Heart right ventricle (tissue), 16 donors: ENCODE measurements at regions not wholly inside any gene's neighbourhood (a gene's known extent, or its start where the extent isn't known, plus 50 kb on each side); places are given as distances from the start of the nearest gene placed in this dataset.

Experiments used
- ATAC-seq, 8 donors: fragments of 200-7000 bp; cut with Tn5 transposase; one replicate each; pipeline ENCODE4 v1.9.1; 2020; ENCODE audit warnings: mild to moderate bottlenecking in 8 of 8, moderate library complexity in 8 of 8, moderate number of reproducible peaks in 1 of 8
- DNase-seq, 2 donors: peaks; one replicate each; pipeline ENCODE4 v3.0.0-alpha.2; 2020
- H3K27ac ChIP-seq, 10 donors: fragments of 200-600 bp; sonication (generic) in 2 of 10; one replicate each; pipeline versions ENCODE4 v1.5.0 to v1.8.0; 2020 to 2022; ENCODE audit warnings: mild to moderate bottlenecking in 3 of 10
- H3K27me3 ChIP-seq, 7 donors: fragments of 200-600 bp; one replicate each; pipeline ENCODE4 v1.8.0; 2021 to 2022; ENCODE audit warnings: mild to moderate bottlenecking in 2 of 7
- H3K36me3 ChIP-seq, 9 donors: fragments of 200-600 bp; sonication (generic) in 1 of 9; one replicate each; pipeline versions ENCODE4 v1.5.0 to v1.8.0; 2020 to 2022; ENCODE audit warnings: mild to moderate bottlenecking in 2 of 9
- H3K4me1 ChIP-seq, 9 donors: fragments of 200-600 bp; sonication (generic) in 1 of 9; one replicate each; pipeline versions ENCODE4 v1.5.0 to v1.8.0; 2020 to 2022; ENCODE audit warnings: mild to moderate bottlenecking in 4 of 9
- H3K4me3 ChIP-seq, 10 donors: fragments of 200-600 bp; sonication (generic) in 2 of 10; one replicate each; pipeline versions ENCODE4 v1.5.0 to v1.8.0; 2020 to 2022; ENCODE audit warnings: mild to moderate bottlenecking in 7 of 10, moderate library complexity in 2 of 10
- H3K9me3 ChIP-seq, 11 donors: fragments of 200-600 bp in 10 of 11; sonication (generic) in 2 of 11; one replicate each; pipeline versions ENCODE4 v1.5.0 to v1.8.0; 2013 to 2022; ENCODE audit warnings: mild to moderate bottlenecking in 2 of 11, control low read depth in 1 of 11, moderate library complexity in 1 of 11
- CTCF ChIP-seq, 9 donors: fragments of 200-600 bp; sonication (generic) in 2 of 9; IDR thresholded peaks; one replicate each; pipeline versions ENCODE4 v1.5.0 to v1.8.0; 2021 to 2022; ENCODE audit warnings: antibody characterized with exemption in 9 of 9, mild to moderate bottlenecking in 5 of 9, moderate library complexity in 1 of 9
- WGBS, 2 donors: extraction: QIAGEN DNeasy Blood & Tissue Kit; methylation state at CpG; one replicate each; pipeline ENCODE4 v1.1.7; 2013; ENCODE audit warnings: inconsistent platforms in 1 of 2; 5-methylcytosine and 5-hydroxymethylcytosine counted together
- intact Hi-C, 10 donors: fragments of 100-400 bp; cut with DNase I; formaldehyde crosslinking; loops; one replicate each; pipeline versions ENCODE4 v1.11.1 to v1.14.2; 2022
- donor health status: Arrhythmogenic right ventricular cardiomyopathy.
- donor health status: ischemic (EF 13 %, LVEDD 7.1; RV severe dilation, severe dysfunction).
- donor health status: healthy with polysubstance abuse.
- donor health status: DM: no; HTN: yes; CAD: no.
- donor health status: DM: no; HTN: no; CAD: no.
- donor health status: ischemic (EF 25% LVEDD 6.9; RV normal size, moderate dysfunction).
- donor health status: ischemic (EF 25% LVEDD 5.7; RV mildly dilated, moderate dysfunction).
- donor health status: healthy.
- donor health status: DM: yes; HTN: yes; CAD: no.
- donor health status: Ischemic cardiomyopathy.
- donor health status: ischemic (EF 35%, LVEDD 5.7; RV mildly dilated, moderate dysfunction).
- donor health status: nonischemic (EF 11% LVEDD 7.7; RV severe dilation, severe dysfunction).
- donor health status: DM: yes; HTN: yes; CAD: no.
- donor health status: PGD.
- donor health status: ischemic (EF 29% LVEDD 5.4; RV normal size, mild dysfunction).
- donor health status: nonischemic (EF 23%, LVEDD 6.1; RV moderate dilation, normal function).

DNA sequence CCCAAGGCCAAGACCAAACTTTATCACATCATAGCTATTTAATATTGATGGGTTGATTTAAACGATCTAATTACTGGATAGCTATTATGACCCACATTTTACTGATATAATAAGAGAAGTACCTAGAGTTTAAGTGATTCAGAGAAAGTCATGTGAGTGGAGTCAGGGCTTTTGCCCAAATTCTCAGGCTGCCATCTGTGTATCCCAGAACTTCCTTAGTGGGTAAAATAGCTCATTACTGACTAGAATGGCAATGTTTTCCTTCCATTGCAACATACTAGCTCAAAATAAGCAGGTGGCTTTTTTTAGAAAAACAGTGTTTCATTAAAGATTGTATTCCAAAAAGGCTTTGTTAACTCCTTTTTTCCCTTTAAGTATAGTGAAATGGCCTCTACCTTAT lies 113.9 kb upstream of the MAF start:
- WGBS, 2 donors: 91 to 94% methylated on average over 1 of the region's 1 CpG
- DNase-seq (no peak), ATAC-seq (no peak)
- no peak for TF ChIP-seq CTCF (IDR thresholded peaks at IDR 0.05)
- H3K27me3 ChIP-seq: no peaks in the 10 kb centered on the region
- intact Hi-C loops: no loop called here
- H3K4me1 ChIP-seq: peaks cover 0 to 22% (median 4%) of the 10 kb centered on the region in 9 donors
- H3K27ac ChIP-seq: no peak overlapping the region
- H3K36me3 ChIP-seq: no peaks in the 10 kb centered on the region
- H3K9me3 ChIP-seq: no peaks in the 10 kb centered on the region
- H3K4me3 ChIP-seq: no peak overlapping the region

- TF ChIP-seq CTCF (IDR thresholded peaks at IDR 0.05): no peak
- 92 to 95% methylated on average over 6 of the region's 6 CpGs for WGBS, 2 donors
- ATAC-seq: no peak
Observed at GRCh38 chr16:79713609-79714309, 113.2 kb upstream of the MAF start.

GRCh38 chr16:79712276-79712675 lies 111.7 kb upstream of the MAF start:
- DNase-seq: no peak
- WGBS, 2 donors: 84 to 87% methylated on average over 4 of the region's 4 CpGs
- no peaks in the 10 kb centered on the region for H3K27me3 ChIP-seq
- peaks cover 0 to 18% (median 4%) of the 10 kb centered on the region in 9 donors for H3K4me1 ChIP-seq
- no peak overlapping the region for H3K4me3 ChIP-seq
- no peaks in the 10 kb centered on the region for H3K9me3 ChIP-seq
- intact Hi-C loops: no loop called here
- no peak for TF ChIP-seq CTCF (IDR thresholded peaks at IDR 0.05)
- H3K27ac ChIP-seq: no peak overlapping the region
- ATAC-seq: no peak
- H3K36me3 ChIP-seq: no peaks in the 10 kb centered on the region

More at GRCh38 chr16:79713609-79714309, 113.2 kb upstream of the MAF start:
- H3K36me3 ChIP-seq: no peaks in the 10 kb centered on the region
- no peak overlapping the region for H3K4me3 ChIP-seq
- H3K27ac ChIP-seq: no peak overlapping the region
- H3K9me3 ChIP-seq: no peaks in the 10 kb centered on the region
- peaks cover 0 to 22% (median 4%) of the 10 kb centered on the region in 9 donors for H3K4me1 ChIP-seq
- intact Hi-C loops: no loop called here
- H3K27me3 ChIP-seq: no peaks in the 10 kb centered on the region
- no peak for DNase-seq

DNA sequence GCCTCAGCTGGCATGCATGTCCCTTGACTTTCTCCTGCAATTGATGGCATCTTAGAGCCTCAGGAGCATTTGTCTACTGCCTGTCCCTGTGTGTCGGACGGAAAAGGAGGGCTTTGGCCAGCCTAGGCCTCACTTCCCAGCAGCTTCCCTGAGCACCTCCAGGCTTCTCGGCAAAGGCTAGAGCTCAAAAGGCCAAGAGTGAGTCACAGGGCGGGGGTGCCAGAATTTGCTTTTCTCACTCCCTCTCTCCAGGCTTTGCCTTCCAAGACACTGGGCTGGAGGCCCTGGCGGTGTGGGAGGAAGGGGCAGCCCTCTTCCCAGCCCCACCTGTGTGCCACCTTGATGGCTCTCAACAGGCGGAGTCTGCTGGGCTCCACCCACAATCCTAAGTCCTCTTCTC lies 107.3 kb upstream of the MAF start:
- 81 to 82% methylated on average over 6 of the region's 6 CpGs for WGBS, 2 donors
- ATAC-seq (peak; percentile 69 to 96 (median 86)), DNase-seq (peak; percentile 54 to 59)
- Histone ChIP-seq H3K27ac (peak overlapping the region in 5 of 10 donors; percentile 20 to 55 (median 34)), H3K9me3 (no peaks in the 10 kb centered on the region), H3K4me3 (no peak overlapping the region), H3K27me3 (no peaks in the 10 kb centered on the region), H3K36me3 (no peaks in the 10 kb centered on the region), H3K4me1 (peaks cover 0 to 4% (median 0%) of the 10 kb centered on the region in 9 donors)
- no peak for TF ChIP-seq CTCF (IDR thresholded peaks at IDR 0.05)
- intact Hi-C loops: no loop called here
